HG02884 (cell line): ENCODE measurements at regions not wholly inside any gene's neighbourhood (a gene's known extent, or its start where the extent isn't known, plus 50 kb on each side); places are given as distances from the start of the nearest gene placed in this dataset.
A peak's percentile ranks its signal among the peaks of the same experiment; 100 is the strongest.
"Not testable (repeated sequence)": the region's sequence is repeated elsewhere in the genome, so short reads cannot be mapped to it uniquely, and the experiment has no call there.

Experiments used
- ATAC-seq: cut with Tn5 transposase; IDR thresholded peaks from one replicate; pipeline ENCODE4 v1.9.1; 2021; ENCODE audit warnings: mild to moderate bottlenecking, moderate library complexity; ENCODE audit not compliant: unreplicated experiment

- no peak for ATAC-seq
Observed at GRCh38 chr18:8987241-8987640, 115.3 kb upstream of the NDUFV2 start.

GRCh38 chr18:8988260-8988871, 114.1 kb upstream of the NDUFV2 start:
- ATAC-seq = peak; percentile 85

- ATAC-seq = no peak
Observed at GRCh38 chr18:8989017-8989416, 113.5 kb upstream of the NDUFV2 start.

GRCh38 chr18:8989855-8990254, 112.6 kb upstream of the NDUFV2 start:
- ATAC-seq = no peak

- no peak for ATAC-seq
Observed at GRCh38 chr18:8990276-8991031, 112.0 kb upstream of the NDUFV2 start.

- no peak for ATAC-seq
Observed at GRCh38 chr18:8991155-8991554, 111.3 kb upstream of the NDUFV2 start.

GRCh38 chr18:8992500-8992899, 110.0 kb upstream of the NDUFV2 start:
- ATAC-seq = not testable (repeated sequence)

- no peak for ATAC-seq
Observed at GRCh38 chr18:8994603-8995002, 107.9 kb upstream of the NDUFV2 start.

GRCh38 chr18:8995096-8995495, 107.4 kb upstream of the NDUFV2 start:
- no peak for ATAC-seq

GRCh38 chr18:8996771-8997432, 105.6 kb upstream of the NDUFV2 start:
- no peak for ATAC-seq

- no peak for ATAC-seq
Observed at GRCh38 chr18:8997634-8998033, 104.9 kb upstream of the NDUFV2 start.

- no peak for ATAC-seq
Observed at GRCh38 chr18:8998481-8999217, 103.8 kb upstream of the NDUFV2 start.

GRCh38 chr18:8999872-9000271, 102.6 kb upstream of the NDUFV2 start:
- no peak for ATAC-seq

- ATAC-seq = no peak
Observed at GRCh38 chr18:9000733-9001132, 101.8 kb upstream of the NDUFV2 start.

GRCh38 chr18:9001209-9001608, 101.3 kb upstream of the NDUFV2 start:
- ATAC-seq = no peak

- ATAC-seq = no peak
Observed at GRCh38 chr18:9003406-9004100, 98.9 kb upstream of the NDUFV2 start.

- not testable (repeated sequence) for ATAC-seq
Observed at GRCh38 chr18:9004308-9004707, 98.2 kb upstream of the NDUFV2 start.

- not testable (repeated sequence) for ATAC-seq
Observed at GRCh38 chr18:9007700-9008099, 94.8 kb upstream of the NDUFV2 start.

- ATAC-seq = no peak
Observed at GRCh38 chr18:9008200-9008708, 94.2 kb upstream of the NDUFV2 start.
